Stomach (tissue), 4 donors: ENCODE measurements at regions not wholly inside any gene's neighbourhood (a gene's known extent, or its start where the extent isn't known, plus 50 kb on each side); places are given as distances from the start of the nearest gene placed in this dataset.

Experiments used
- EP300 ChIP-seq: sonication (generic); formaldehyde crosslinking; IDR thresholded peaks from one replicate; pipeline ENCODE4 v1.6.1; 2017; ENCODE audit warnings: antibody characterized with exemption
- POLR2A ChIP-seq, 4 donors: fragments of 450-650 bp; IDR thresholded peaks; one replicate each; pipeline ENCODE4 v1.6.1; 2016; ENCODE audit warnings: antibody characterized with exemption in 4 of 4, control low read depth in 2 of 4, mild to moderate bottlenecking in 1 of 4, moderate library complexity in 1 of 4
- POLR2AphosphoS5 ChIP-seq, 3 donors: sonication (generic); formaldehyde crosslinking; IDR thresholded peaks; one replicate each; pipeline ENCODE4 v1.6.1; 2016; ENCODE audit warnings: antibody characterized with exemption in 3 of 3
- TF ChIP-seq, protein P1 (sequence below), 7 experiments: fragments of 450-650 bp in 4 of 7; fragments of 200-600 bp in 3 of 7; sonication (generic) in 3 of 7; IDR thresholded peaks; one replicate each; pipeline ENCODE4 v1.5.1; 2016 to 2019; ENCODE audit warnings: antibody characterized with exemption in 7 of 7, control low read depth in 2 of 7, mild to moderate bottlenecking in 1 of 7

DNA sequence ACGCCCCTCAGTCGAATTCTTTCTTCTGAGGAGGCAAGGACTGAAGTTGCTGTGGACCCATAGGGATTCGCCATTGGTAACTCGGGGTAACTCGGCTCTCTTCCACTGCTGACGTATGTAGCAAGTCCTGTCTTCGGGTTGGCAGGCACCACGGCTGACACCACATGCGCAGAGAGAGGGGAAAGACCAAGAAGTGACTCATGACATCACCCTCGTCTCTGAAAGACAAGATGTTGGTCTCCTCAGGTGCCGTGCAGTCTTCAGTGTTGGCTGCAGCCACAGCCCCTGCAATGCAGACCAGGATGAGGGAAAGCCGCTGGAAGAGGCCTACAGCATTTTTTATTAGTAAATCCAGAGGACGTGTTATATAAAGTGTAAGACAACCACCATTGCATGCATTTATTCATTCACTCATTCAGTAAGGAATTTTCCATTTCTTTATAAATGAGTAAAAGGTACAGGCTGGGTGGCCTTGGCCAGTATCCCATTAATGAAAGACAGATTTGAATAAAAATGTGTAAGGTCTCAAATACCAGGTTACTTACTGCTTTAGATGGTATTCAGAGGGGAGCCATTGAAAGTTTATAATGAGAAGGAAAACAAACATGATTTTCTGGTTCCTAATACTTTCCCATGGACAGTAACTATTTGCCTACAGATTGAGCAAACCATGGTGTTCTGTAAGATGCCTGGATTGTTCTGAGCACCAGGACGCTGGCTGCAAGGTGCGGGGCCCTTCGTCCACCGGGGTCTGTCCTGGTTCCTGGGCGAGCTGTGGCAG is 50.7 kb upstream of the IRF2BP2 start:
- TF ChIP-seq, protein P1, sequence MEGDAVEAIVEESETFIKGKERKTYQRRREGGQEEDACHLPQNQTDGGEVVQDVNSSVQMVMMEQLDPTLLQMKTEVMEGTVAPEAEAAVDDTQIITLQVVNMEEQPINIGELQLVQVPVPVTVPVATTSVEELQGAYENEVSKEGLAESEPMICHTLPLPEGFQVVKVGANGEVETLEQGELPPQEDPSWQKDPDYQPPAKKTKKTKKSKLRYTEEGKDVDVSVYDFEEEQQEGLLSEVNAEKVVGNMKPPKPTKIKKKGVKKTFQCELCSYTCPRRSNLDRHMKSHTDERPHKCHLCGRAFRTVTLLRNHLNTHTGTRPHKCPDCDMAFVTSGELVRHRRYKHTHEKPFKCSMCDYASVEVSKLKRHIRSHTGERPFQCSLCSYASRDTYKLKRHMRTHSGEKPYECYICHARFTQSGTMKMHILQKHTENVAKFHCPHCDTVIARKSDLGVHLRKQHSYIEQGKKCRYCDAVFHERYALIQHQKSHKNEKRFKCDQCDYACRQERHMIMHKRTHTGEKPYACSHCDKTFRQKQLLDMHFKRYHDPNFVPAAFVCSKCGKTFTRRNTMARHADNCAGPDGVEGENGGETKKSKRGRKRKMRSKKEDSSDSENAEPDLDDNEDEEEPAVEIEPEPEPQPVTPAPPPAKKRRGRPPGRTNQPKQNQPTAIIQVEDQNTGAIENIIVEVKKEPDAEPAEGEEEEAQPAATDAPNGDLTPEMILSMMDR (IDR thresholded peaks at IDR 0.05): no peak
- TF ChIP-seq POLR2A (IDR thresholded peaks at IDR 0.05) (no peak), POLR2AphosphoS5 (IDR thresholded peaks at IDR 0.05) (no peak), EP300 (no peak)
